ENCODE measurements at regions not wholly inside any gene's neighbourhood (a gene's known extent, or its start where the extent isn't known, plus 50 kb on each side); places are given as distances from the start of the nearest gene placed in this dataset.

DNA sequence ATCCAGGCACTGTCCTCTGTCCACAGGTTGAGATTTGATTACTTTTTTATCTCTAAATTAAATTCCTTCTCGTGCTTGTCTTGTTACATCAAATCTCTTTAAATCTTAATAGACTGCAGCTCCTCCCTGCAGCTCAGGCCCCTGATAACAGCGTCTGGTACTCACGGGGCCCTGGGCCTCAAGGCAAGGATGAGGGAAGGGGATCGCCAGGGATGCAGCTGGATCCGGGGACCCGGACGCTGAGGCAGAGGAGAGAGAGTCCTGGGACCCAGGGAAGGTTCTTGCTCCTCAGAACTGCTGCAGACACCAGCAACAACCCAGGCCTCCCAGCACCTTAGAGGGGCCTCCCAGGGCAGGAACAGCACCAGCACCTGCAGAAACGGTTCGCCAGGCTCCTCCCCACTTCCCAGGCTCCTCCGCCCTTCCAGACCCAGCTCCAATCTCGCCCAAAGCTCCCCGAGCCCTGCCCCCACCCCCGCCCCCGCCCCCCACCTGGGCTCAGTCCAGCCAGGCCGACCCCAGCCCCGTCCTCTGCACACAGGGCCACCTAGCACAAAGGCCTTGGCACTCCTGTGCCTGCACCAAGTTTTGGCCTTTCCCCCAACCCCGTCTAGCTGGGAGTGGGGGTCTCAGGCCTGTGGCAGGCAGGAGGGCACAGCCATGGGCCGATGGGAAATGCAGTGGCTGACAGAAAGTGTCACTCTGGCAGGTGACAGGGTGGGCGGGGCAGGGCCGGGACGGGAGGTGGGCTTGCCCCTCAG, 60.3 kb upstream of the GALNT9 start:
- no peaks in the 10 kb centered on the region for H3K4me1 Mint-ChIP-seq (ENCODE audit: unreplicated experiment)
- no peak for DNase-seq (ENCODE audit: extremely low spot score, unreplicated experiment)
- TF ChIP-seq CTCF (IDR thresholded peaks at IDR 0.05) = no peak
- H3K9me3 Mint-ChIP-seq (ENCODE audit: unreplicated experiment) = no peaks in the 10 kb centered on the region
- H3K36me3 Mint-ChIP-seq (ENCODE audit: unreplicated experiment) = no peaks in the 10 kb centered on the region
- no peak overlapping the region for H3K4me3 Mint-ChIP-seq (ENCODE audit: unreplicated experiment)
- H3K27ac Mint-ChIP-seq (ENCODE audit: unreplicated experiment) = no peak overlapping the region
- H3K27me3 Mint-ChIP-seq (ENCODE audit: unreplicated experiment) = peaks cover 18% of the 10 kb centered on the region

GRCh38 chr12:132389026-132389425, 59.6 kb upstream of the GALNT9 start:
- DNase-seq (ENCODE audit: extremely low spot score, unreplicated experiment) = no peak
- H3K9me3 Mint-ChIP-seq (ENCODE audit: unreplicated experiment) = no peaks in the 10 kb centered on the region
- no peak overlapping the region for H3K4me3 Mint-ChIP-seq (ENCODE audit: unreplicated experiment)
- peaks cover 18% of the 10 kb centered on the region for H3K27me3 Mint-ChIP-seq (ENCODE audit: unreplicated experiment)
- H3K4me1 Mint-ChIP-seq (ENCODE audit: unreplicated experiment) = no peaks in the 10 kb centered on the region
- TF ChIP-seq CTCF (IDR thresholded peaks at IDR 0.05) = no peak
- no peaks in the 10 kb centered on the region for H3K36me3 Mint-ChIP-seq (ENCODE audit: unreplicated experiment)
- no peak overlapping the region for H3K27ac Mint-ChIP-seq (ENCODE audit: unreplicated experiment)

GRCh38 chr12:132388379-132389015, 59.1 kb upstream of the GALNT9 start:
- DNase-seq (ENCODE audit: extremely low spot score, unreplicated experiment) = no peak
- no peak overlapping the region for H3K4me3 Mint-ChIP-seq (ENCODE audit: unreplicated experiment)
- H3K27me3 Mint-ChIP-seq (ENCODE audit: unreplicated experiment) = peaks cover 18% of the 10 kb centered on the region
- no peaks in the 10 kb centered on the region for H3K9me3 Mint-ChIP-seq (ENCODE audit: unreplicated experiment)
- H3K36me3 Mint-ChIP-seq (ENCODE audit: unreplicated experiment) = no peaks in the 10 kb centered on the region
- no peak overlapping the region for H3K27ac Mint-ChIP-seq (ENCODE audit: unreplicated experiment)
- H3K4me1 Mint-ChIP-seq (ENCODE audit: unreplicated experiment) = no peaks in the 10 kb centered on the region
- no peak for TF ChIP-seq CTCF (IDR thresholded peaks at IDR 0.05)

DNA sequence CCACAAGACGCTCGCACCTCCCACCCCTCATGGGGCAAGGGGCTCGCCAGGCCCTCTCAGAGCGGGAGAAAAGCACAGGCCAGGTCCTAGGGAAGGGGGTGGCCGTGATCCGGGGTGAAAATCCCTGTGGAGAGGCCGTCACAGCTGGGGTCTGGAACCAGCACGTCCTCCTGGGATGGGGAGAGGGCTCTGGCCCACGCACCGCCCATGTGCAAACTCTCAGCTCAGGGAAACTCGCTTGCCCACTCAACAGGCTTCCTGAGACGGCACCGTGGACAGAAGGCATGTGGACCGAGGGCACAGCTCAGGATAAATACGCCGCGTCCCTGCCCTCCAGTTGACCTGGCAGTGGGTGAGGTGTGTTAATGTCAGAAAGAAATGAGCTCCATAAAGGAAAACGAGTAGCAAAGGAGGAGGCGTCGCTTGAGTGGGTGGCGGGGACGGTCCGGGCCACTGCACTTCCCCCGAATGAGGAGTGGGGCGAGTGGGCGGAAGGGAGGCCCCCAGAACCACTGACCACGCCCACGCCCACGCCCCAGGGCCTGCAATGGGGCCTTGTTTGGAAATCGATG, 57.6 kb upstream of the GALNT9 start:
- no peak overlapping the region for H3K4me3 Mint-ChIP-seq (ENCODE audit: unreplicated experiment)
- DNase-seq (ENCODE audit: extremely low spot score, unreplicated experiment) = no peak
- H3K9me3 Mint-ChIP-seq (ENCODE audit: unreplicated experiment) = no peaks in the 10 kb centered on the region
- H3K27me3 Mint-ChIP-seq (ENCODE audit: unreplicated experiment) = peaks cover 18% of the 10 kb centered on the region
- no peak overlapping the region for H3K27ac Mint-ChIP-seq (ENCODE audit: unreplicated experiment)
- H3K36me3 Mint-ChIP-seq (ENCODE audit: unreplicated experiment) = no peaks in the 10 kb centered on the region
- TF ChIP-seq CTCF (IDR thresholded peaks at IDR 0.05) = no peak
- no peaks in the 10 kb centered on the region for H3K4me1 Mint-ChIP-seq (ENCODE audit: unreplicated experiment)
